A549 (cell line): ENCODE measurements at regions not wholly inside any gene's neighbourhood (a gene's known extent, or its start where the extent isn't known, plus 50 kb on each side); places are given as distances from the start of the nearest gene placed in this dataset.

ENCODE experiments used
- ATAC-seq, 2 experiments: fragments of 200-7000 bp in 1 of 2; fragments of >200 bp in 1 of 2; cut with Nextera tagmentation in 1 of 2; cut with Tn5 transposase in 1 of 2; 3 replicates each; pipeline versions ENCODE4 v1.8.0 to v1.9.1; 2018 to 2020; ENCODE audit warnings: mild to moderate bottlenecking in 1 of 2, moderate library complexity in 1 of 2
- CTCF ChIA-PET: fragments of 300-600 bp; sonication (Branson Sonifier 250); formaldehyde crosslinking; extraction: SDS; loops from one replicate; lab custom pipeline; 2021; ENCODE audit warnings: antibody characterized with exemption, inconsistent platforms; lab: Yijun Ruan, JAX
- POLR2A ChIA-PET: fragments of 350-600 bp; formaldehyde crosslinking; extraction: SDS; loops from one replicate; lab custom pipeline; 2021; ENCODE audit warnings: antibody characterized with exemption, inconsistent platforms; lab: Yijun Ruan, JAX
- DNase-seq, 2 experiments: peaks; one replicate each; pipeline versions ENCODE4 v3.0.0 to v3.0.0-alpha.2; 2011 to 2016; ENCODE audit warnings: low read depth in 1 of 2, low spot score in 1 of 2
- FAIRE-seq: peaks from 2 replicates; lab custom pipeline; 2011; peaks lifted over from hg19 to GRCh38; lab: Jason Lieb, UNC
- H3K27ac ChIP-seq, 2 experiments: fragments of >200 bp; sonication (Bioruptor Twin); formaldehyde crosslinking; 3 replicates each; pipeline ENCODE4 v1.5.1; 2016 to 2017
- H3K4me1 ChIP-seq: fragments of >200 bp; sonication (Bioruptor Twin); formaldehyde crosslinking; 3 replicates; pipeline ENCODE4 v1.6.1; 2016
- H3K4me2 ChIP-seq: fragments of >200 bp; sonication (Bioruptor Twin); formaldehyde crosslinking; 3 replicates; pipeline ENCODE4 v1.6.1; 2016
- H3K4me3 ChIP-seq: fragments of >200 bp; sonication (Bioruptor Twin); formaldehyde crosslinking; 3 replicates; pipeline ENCODE4 v1.5.1; 2016
- H3K9me3 ChIP-seq: fragments of >200 bp; sonication (Bioruptor Twin); formaldehyde crosslinking; 3 replicates; pipeline ENCODE4 v1.6.1; 2016
- CBX2 ChIP-seq: fragments of 200-600 bp; sonication (generic); IDR thresholded peaks from 2 replicates; pipeline ENCODE4 v1.6.1; 2016; ENCODE audit warnings: low read depth, mild to moderate bottlenecking, borderline replicate concordance
- CEBPB ChIP-seq, 2 experiments: fragments of >200 bp in 1 of 2; sonication (Bioruptor Twin) in 1 of 2; formaldehyde crosslinking in 1 of 2; IDR thresholded peaks; 2 replicates each; pipeline ENCODE4 v1.6.1; 2012 to 2016
- ESRRA ChIP-seq: fragments of 150-350 bp; IDR thresholded peaks from 2 replicates; pipeline ENCODE4 v1.6.1; 2014; ENCODE audit warnings: mild to moderate bottlenecking, low read length, borderline replicate concordance
- FOSL2 ChIP-seq, 2 experiments: fragments of 450-650 bp in 1 of 2; fragments of >200 bp in 1 of 2; sonication (Bioruptor Twin) in 1 of 2; formaldehyde crosslinking; IDR thresholded peaks; 2 replicates each; pipeline versions ENCODE4 v1.5.0 to v1.6.1; 2016 to 2020; ENCODE audit warnings: mild to moderate bottlenecking in 1 of 2, moderate library complexity in 1 of 2
- FOXS1 ChIP-seq: fragments of 250-450 bp; sonication (Bioruptor Pico); IDR thresholded peaks from 2 replicates; pipeline ENCODE4 v1.5.0; 2020; ENCODE audit warnings: mild to moderate bottlenecking, moderate library complexity
- HOXB13 ChIP-seq: fragments of 250-450 bp; sonication (Bioruptor Pico); IDR thresholded peaks from 2 replicates; pipeline ENCODE4 v1.5.0; 2020; ENCODE audit warnings: low read depth, mild to moderate bottlenecking, moderate library complexity
- KDM1A ChIP-seq: fragments of 200-600 bp; sonication (generic); IDR thresholded peaks from 2 replicates; pipeline ENCODE4 v1.6.1; 2016; ENCODE audit warnings: low read depth, mild to moderate bottlenecking
- MAZ ChIP-seq: fragments of 150-350 bp; IDR thresholded peaks from 2 replicates; pipeline ENCODE4 v1.6.1; 2014; ENCODE audit warnings: antibody characterized with exemption, low read depth, low read length, borderline replicate concordance
- POLR2A ChIP-seq: IDR thresholded peaks from 2 replicates; pipeline ENCODE4 v1.6.1; 2012; ENCODE audit warnings: mild to moderate bottlenecking, low read length
- RAD21 ChIP-seq, 2 experiments: fragments of >200 bp in 1 of 2; sonication (Bioruptor Twin) in 1 of 2; formaldehyde crosslinking in 1 of 2; IDR thresholded peaks in 1 of 2; conservative IDR thresholded peaks in 1 of 2; 2 replicates in 1 of 2; 3 replicates in 1 of 2; pipeline ENCODE4 v1.6.1; 2012 to 2018; ENCODE audit warnings: inconsistent platforms in 1 of 2
- RCOR1 ChIP-seq: fragments of 150-350 bp; IDR thresholded peaks from 2 replicates; pipeline ENCODE4 v1.6.1; 2014; ENCODE audit warnings: antibody characterized with exemption, low read length, low read depth
- RFX5 ChIP-seq: fragments of 450-650 bp; IDR thresholded peaks from 2 replicates; pipeline ENCODE4 v1.7.1; 2014; ENCODE audit warnings: antibody characterized with exemption, mild to moderate bottlenecking, moderate library complexity
- RNF2 ChIP-seq: fragments of 200-600 bp; sonication (generic); IDR thresholded peaks from 2 replicates; pipeline ENCODE4 v1.6.1; 2016; ENCODE audit warnings: low read depth, mild to moderate bottlenecking, antibody characterized with exemption, moderate library complexity, borderline replicate concordance
- SMC3 ChIP-seq: fragments of >200 bp; sonication (Bioruptor Twin); formaldehyde crosslinking; IDR thresholded peaks from 3 replicates; pipeline ENCODE4 v1.6.1; 2018; ENCODE audit warnings: inconsistent platforms
- ZFP36 ChIP-seq: fragments of 450-650 bp; IDR thresholded peaks from 2 replicates; pipeline ENCODE4 v1.6.1; 2014; ENCODE audit warnings: borderline replicate concordance; ENCODE audit not compliant: partially characterized antibody
- ZSCAN20 ChIP-seq: fragments of 250-450 bp; sonication (Bioruptor Pico); IDR thresholded peaks from 2 replicates; pipeline ENCODE4 v1.8.0; 2022; ENCODE audit warnings: mild to moderate bottlenecking, moderate library complexity
- WGBS: methylation state at CpG from one replicate; pipeline ENCODE4 v1.1.6; 2017; ENCODE audit errors: missing lambda C conversion rate; 5-methylcytosine and 5-hydroxymethylcytosine counted together
- TF ChIP-seq, protein P1 (sequence below): IDR thresholded peaks from 2 replicates; pipeline ENCODE4 v1.6.1; 2012; ENCODE audit warnings: low read depth, borderline replicate concordance
- TF ChIP-seq, protein P2 (sequence below): IDR thresholded peaks from 2 replicates; pipeline ENCODE4 v1.6.1; 2012
- TF ChIP-seq, protein P3 (sequence below): fragments of >200 bp; sonication (Bioruptor Twin); formaldehyde crosslinking; IDR thresholded peaks from 3 replicates; pipeline ENCODE4 v1.5.1; 2016
- TF ChIP-seq, protein P4 (sequence below): fragments of 250-450 bp; sonication (Bioruptor Pico); IDR thresholded peaks from 2 replicates; pipeline ENCODE4 v1.5.0; 2021; ENCODE audit warnings: mild to moderate bottlenecking, moderate library complexity, borderline replicate concordance
- TF ChIP-seq, protein P5 (sequence below): fragments of >200 bp; sonication (Bioruptor Twin); formaldehyde crosslinking; IDR thresholded peaks from 2 replicates; pipeline ENCODE4 v1.6.1; 2016

DNA sequence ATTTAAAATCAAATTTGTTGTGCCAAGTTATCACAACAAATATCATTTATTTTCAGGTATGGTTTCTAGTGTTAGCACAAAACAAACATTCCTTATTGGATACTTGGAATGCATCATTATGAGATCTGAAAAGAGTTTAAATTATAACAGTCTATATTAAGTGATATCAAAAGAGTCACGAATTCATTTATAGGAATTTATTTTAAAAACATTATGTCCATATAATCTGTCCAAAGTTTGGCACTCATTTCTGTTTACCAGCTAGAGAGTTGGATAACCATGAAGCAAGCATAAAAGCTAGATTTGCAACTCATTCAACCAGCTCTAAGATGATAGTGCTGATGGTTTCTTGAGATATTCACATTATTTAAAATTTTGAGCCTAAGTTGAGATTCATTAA is 453.2 kb downstream of the DOK5 start:
- H3K4me2 ChIP-seq: no peak overlapping the region
- H3K9me3 ChIP-seq: no peaks in the 10 kb centered on the region
- 2% methylated on average over 1 of the region's 1 CpG for WGBS
- CTCF ChIA-PET: no interaction called here
- no peaks in the 10 kb centered on the region for H3K4me1 ChIP-seq
- no peak for FAIRE-seq
- DNase-seq: no peak
- no peak overlapping the region for H3K4me3 ChIP-seq
- POLR2A ChIA-PET: no interaction called here
- no peak overlapping the region for H3K27ac ChIP-seq
- TF ChIP-seq ZFP36 (no peak), HOXB13 (CRISPR knock-in tag) (no peak), CBX2 (no peak), RCOR1 (no peak), POLR2A (no peak), RNF2 (no peak), RFX5 (no peak), ZSCAN20 (CRISPR knock-in tag) (no peak)
- TF ChIP-seq, protein P1, sequence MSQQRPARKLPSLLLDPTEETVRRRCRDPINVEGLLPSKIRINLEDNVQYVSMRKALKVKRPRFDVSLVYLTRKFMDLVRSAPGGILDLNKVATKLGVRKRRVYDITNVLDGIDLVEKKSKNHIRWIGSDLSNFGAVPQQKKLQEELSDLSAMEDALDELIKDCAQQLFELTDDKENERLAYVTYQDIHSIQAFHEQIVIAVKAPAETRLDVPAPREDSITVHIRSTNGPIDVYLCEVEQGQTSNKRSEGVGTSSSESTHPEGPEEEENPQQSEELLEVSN: no peak
- TF ChIP-seq, protein P2, sequence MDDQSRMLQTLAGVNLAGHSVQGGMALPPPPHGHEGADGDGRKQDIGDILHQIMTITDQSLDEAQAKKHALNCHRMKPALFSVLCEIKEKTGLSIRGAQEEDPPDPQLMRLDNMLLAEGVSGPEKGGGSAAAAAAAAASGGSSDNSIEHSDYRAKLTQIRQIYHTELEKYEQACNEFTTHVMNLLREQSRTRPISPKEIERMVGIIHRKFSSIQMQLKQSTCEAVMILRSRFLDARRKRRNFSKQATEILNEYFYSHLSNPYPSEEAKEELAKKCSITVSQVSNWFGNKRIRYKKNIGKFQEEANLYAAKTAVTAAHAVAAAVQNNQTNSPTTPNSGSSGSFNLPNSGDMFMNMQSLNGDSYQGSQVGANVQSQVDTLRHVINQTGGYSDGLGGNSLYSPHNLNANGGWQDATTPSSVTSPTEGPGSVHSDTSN: no peak
- TF ChIP-seq, protein P3, sequence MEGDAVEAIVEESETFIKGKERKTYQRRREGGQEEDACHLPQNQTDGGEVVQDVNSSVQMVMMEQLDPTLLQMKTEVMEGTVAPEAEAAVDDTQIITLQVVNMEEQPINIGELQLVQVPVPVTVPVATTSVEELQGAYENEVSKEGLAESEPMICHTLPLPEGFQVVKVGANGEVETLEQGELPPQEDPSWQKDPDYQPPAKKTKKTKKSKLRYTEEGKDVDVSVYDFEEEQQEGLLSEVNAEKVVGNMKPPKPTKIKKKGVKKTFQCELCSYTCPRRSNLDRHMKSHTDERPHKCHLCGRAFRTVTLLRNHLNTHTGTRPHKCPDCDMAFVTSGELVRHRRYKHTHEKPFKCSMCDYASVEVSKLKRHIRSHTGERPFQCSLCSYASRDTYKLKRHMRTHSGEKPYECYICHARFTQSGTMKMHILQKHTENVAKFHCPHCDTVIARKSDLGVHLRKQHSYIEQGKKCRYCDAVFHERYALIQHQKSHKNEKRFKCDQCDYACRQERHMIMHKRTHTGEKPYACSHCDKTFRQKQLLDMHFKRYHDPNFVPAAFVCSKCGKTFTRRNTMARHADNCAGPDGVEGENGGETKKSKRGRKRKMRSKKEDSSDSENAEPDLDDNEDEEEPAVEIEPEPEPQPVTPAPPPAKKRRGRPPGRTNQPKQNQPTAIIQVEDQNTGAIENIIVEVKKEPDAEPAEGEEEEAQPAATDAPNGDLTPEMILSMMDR: no peak
- no peak for ATAC-seq

DNA sequence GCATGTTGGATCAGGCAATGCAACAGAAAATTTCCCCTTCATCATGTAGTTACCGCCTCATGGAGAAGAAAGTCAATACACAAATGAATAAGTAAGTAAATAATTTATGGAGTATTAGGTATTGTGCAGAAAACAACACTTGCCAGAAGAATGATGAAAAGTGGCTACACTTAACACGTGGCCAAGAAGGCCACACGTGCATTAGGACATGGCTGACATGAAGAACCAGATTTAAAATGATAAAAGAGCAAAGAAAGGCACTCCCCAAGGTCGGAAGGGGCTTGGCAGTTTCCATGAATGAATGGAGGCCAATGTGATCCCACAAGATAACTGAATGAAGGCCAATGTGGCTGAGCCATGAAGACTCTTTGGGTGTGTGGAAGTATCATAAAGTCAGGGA is 447.2 kb downstream of the DOK5 start:
- no peak for DNase-seq
- no peak for ATAC-seq
- POLR2A ChIA-PET: no interaction called here
- Histone ChIP-seq H3K4me2 (no peak overlapping the region), H3K27ac (no peak overlapping the region), H3K4me1 (no peaks in the 10 kb centered on the region), H3K9me3 (no peaks in the 10 kb centered on the region), H3K4me3 (no peak overlapping the region)
- TF ChIP-seq FOXS1 (CRISPR knock-in tag): no peak
- no peak for TF ChIP-seq MAZ
- TF ChIP-seq SMC3: no peak
- 3% methylated on average over 4 of the region's 4 CpGs for WGBS
- FAIRE-seq: no peak
- CTCF ChIA-PET: no interaction called here

DNA sequence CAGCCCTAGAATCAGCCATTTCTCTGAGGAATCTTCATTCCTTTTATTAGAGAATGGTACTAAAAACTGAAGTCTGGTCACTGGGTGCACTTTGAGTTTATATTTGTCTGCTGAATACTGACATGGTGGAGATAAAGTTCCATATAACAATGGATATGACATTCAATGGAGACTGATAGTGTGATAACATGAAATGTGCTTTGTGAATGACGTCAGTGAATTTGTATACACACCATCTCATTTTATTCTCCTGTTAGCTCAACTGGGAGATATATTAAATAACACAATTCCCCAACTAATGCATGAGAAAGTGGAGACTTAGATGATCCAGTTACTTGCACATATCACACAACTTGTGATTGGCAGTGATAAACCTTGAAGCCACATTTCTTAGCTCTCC is 446.7 kb downstream of the DOK5 start:
- ATAC-seq: no peak
- no peak overlapping the region for H3K4me3 ChIP-seq
- no peak overlapping the region for H3K27ac ChIP-seq
- POLR2A ChIA-PET: no interaction called here
- DNase-seq: no peak
- H3K4me2 ChIP-seq: no peak overlapping the region
- FAIRE-seq: no peak
- TF ChIP-seq, protein P4, sequence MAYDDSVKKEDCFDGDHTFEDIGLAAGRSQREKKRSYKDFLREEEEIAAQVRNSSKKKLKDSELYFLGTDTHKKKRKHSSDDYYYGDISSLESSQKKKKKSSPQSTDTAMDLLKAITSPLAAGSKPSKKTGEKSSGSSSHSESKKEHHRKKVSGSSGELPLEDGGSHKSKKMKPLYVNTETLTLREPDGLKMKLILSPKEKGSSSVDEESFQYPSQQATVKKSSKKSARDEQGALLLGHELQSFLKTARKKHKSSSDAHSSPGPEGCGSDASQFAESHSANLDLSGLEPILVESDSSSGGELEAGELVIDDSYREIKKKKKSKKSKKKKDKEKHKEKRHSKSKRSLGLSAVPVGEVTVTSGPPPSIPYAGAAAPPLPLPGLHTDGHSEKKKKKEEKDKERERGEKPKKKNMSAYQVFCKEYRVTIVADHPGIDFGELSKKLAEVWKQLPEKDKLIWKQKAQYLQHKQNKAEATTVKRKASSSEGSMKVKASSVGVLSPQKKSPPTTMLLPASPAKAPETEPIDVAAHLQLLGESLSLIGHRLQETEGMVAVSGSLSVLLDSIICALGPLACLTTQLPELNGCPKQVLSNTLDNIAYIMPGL (CRISPR knock-in tag): no peak
- TF ChIP-seq ESRRA (no peak), KDM1A (no peak), POLR2A (no peak), RAD21 (conservative IDR thresholded peaks at IDR 0.05 in 1 of 2, IDR thresholded peaks at IDR 0.05 in 1 of 2) (no peak), CEBPB (IDR thresholded peaks at IDR 0.05) (no peak), FOSL2 (IDR thresholded peaks at IDR 0.05) (no peak), FOSL2 (CRISPR knock-in tag; IDR thresholded peaks at IDR 0.05) (no peak)
- TF ChIP-seq, protein P5, sequence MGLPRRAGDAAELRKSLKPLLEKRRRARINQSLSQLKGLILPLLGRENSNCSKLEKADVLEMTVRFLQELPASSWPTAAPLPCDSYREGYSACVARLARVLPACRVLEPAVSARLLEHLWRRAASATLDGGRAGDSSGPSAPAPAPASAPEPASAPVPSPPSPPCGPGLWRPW: no peak
- 5% methylated on average over 1 of the region's 1 CpG for WGBS
- no peaks in the 10 kb centered on the region for H3K9me3 ChIP-seq
- H3K4me1 ChIP-seq: no peaks in the 10 kb centered on the region
- CTCF ChIA-PET: interaction anchor here (1.1 kb wide), 1 partner anchor 59 kb away, joined by 3 read pairs; no protein-coding TSS in a partner anchor
